ENCODE measurements at regions not wholly inside any gene's neighbourhood (a gene's known extent, or its start where the extent isn't known, plus 50 kb on each side); places are given as distances from the start of the nearest gene placed in this dataset.

GRCh38 chr1:80531182-80531581 lies 1269.6 kb upstream of the ADGRL2 start:
- intact Hi-C loops (cut with micrococcal nuclease; ENCODE audit: unreplicated experiment) = no loop called here
- Histone ChIP-seq H3K4me3 (replicated peaks in 1 of 3; ENCODE audit: insufficient read depth in 1 of 3, low read depth in 2 of 3, low read length in 3 of 3) (no peak overlapping the region), H3K9ac (ENCODE audit: insufficient read depth, low read depth, low read length) (no peak overlapping the region), H3K4me1 (ENCODE audit: insufficient read depth, low read length) (no peaks in the 10 kb centered on the region), H3K27me3 (ENCODE audit: control insufficient read depth in 1 of 2, insufficient read depth in 2 of 2, low read length in 2 of 2) (no peaks in the 10 kb centered on the region), H3K36me3 (replicated peaks in 1 of 2; ENCODE audit: control insufficient read depth in 1 of 2, insufficient read depth in 2 of 2, low read length in 2 of 2) (no peaks in the 10 kb centered on the region), H3K27ac (ENCODE audit: extremely low read length, insufficient read depth, low read length) (no peak overlapping the region), H3K79me2 (ENCODE audit: insufficient read depth, low read length) (no peaks in the 10 kb centered on the region), H4K20me1 (ENCODE audit: insufficient read depth, low read length) (no peaks in the 10 kb centered on the region), H3K4me2 (ENCODE audit: low read depth, low read length) (no peak overlapping the region), H3K9me3 (ENCODE audit: low read length) (peaks cover 75% of the 10 kb centered on the region), H2AFZ (ENCODE audit: low read length) (no peak overlapping the region)
- POLR2A ChIA-PET = no interaction called here
- ATAC-seq (no peak), FAIRE-seq (no peak), DNase-seq (ENCODE audit: low spot score) (no peak)
- no TSS peak for BruUV-seq (replicated peaks)
- 1% methylated on average over 2 of the region's 2 CpGs for WGBS (ENCODE audit: low lambda C conversion rate)
- CTCF ChIA-PET (ENCODE audit: low intra/inter-chr PET ratio, low total read pairs) = no interaction called here
- in situ Hi-C loops (cut with HindIII; ENCODE audit: extremely low pct_ligation_motif_present, low pct_unique_long_range_greater_than_20kb) = no loop called here
- TF ChIP-seq ZGPAT (CRISPR knock-in tag; IDR thresholded peaks at IDR 0.05) = no peak
- no peak for TF ChIP-seq ZEB1 (IDR thresholded peaks at IDR 0.05; ENCODE audit: insufficient replicate concordance, low read depth)
- TF ChIP-seq PLRG1 (conservative IDR thresholded peaks at IDR 0.05) = no peak
- no peak for TF ChIP-seq NFYC (CRISPR knock-in tag; IDR thresholded peaks at IDR 0.05)

GRCh38 chr1:80529546-80529945 lies 1271.2 kb upstream of the ADGRL2 start:
- no peak for FAIRE-seq
- H3K4me3 ChIP-seq (replicated peaks in 1 of 3; ENCODE audit: insufficient read depth in 1 of 3, low read depth in 2 of 3, low read length in 3 of 3) = no peak overlapping the region
- in situ Hi-C loops (cut with HindIII; ENCODE audit: extremely low pct_ligation_motif_present, low pct_unique_long_range_greater_than_20kb) (no loop called here), intact Hi-C loops (cut with micrococcal nuclease; ENCODE audit: unreplicated experiment) (no loop called here)
- peaks cover 73% of the 10 kb centered on the region for H3K9me3 ChIP-seq (ENCODE audit: low read length)
- no peak for TF ChIP-seq MAFF (IDR thresholded peaks at IDR 0.05; ENCODE audit: low read depth, low read length)
- TF ChIP-seq BRF2 (CRISPR knock-in tag; IDR thresholded peaks at IDR 0.05) = no peak
- TF ChIP-seq ZNF589 (CRISPR knock-in tag; conservative IDR thresholded peaks at IDR 0.05) = no peak
- TF ChIP-seq TAF15 (IDR thresholded peaks at IDR 0.05; ENCODE audit: low read depth, low read length, poor library complexity, severe bottlenecking) = no peak
- no peak for TF ChIP-seq HMGXB4 (CRISPR knock-in tag; IDR thresholded peaks at IDR 0.05; ENCODE audit: borderline replicate concordance in 1 of 2, low read depth in 1 of 2)
- TF ChIP-seq CREB1 (IDR thresholded peaks at IDR 0.05) = no peak
- no peak for TF ChIP-seq CREB1 (CRISPR knock-in tag; IDR thresholded peaks at IDR 0.05)
- TF ChIP-seq TCF7 (IDR thresholded peaks at IDR 0.05; ENCODE audit: low read depth) = no peak
- no peak for TF ChIP-seq ZNF576 (CRISPR knock-in tag; IDR thresholded peaks at IDR 0.05)
- no TSS peak for BruUV-seq (replicated peaks)
- no peak overlapping the region for H3K4me2 ChIP-seq (ENCODE audit: low read depth, low read length)
- WGBS (ENCODE audit: low lambda C conversion rate) = 0% methylated on average over 2 of the region's 2 CpGs
- H4K20me1 ChIP-seq (ENCODE audit: insufficient read depth, low read length) = no peaks in the 10 kb centered on the region
- H3K9ac ChIP-seq (ENCODE audit: insufficient read depth, low read depth, low read length) = no peak overlapping the region
- H3K4me1 ChIP-seq (ENCODE audit: insufficient read depth, low read length) = no peaks in the 10 kb centered on the region
- ChIA-PET CTCF (ENCODE audit: low intra/inter-chr PET ratio, low total read pairs) (no interaction called here), POLR2A (no interaction called here)
- H3K79me2 ChIP-seq (ENCODE audit: insufficient read depth, low read length) = no peaks in the 10 kb centered on the region
- H3K36me3 ChIP-seq (replicated peaks in 1 of 2; ENCODE audit: control insufficient read depth in 1 of 2, insufficient read depth in 2 of 2, low read length in 2 of 2) = no peaks in the 10 kb centered on the region
- no peak overlapping the region for H2AFZ ChIP-seq (ENCODE audit: low read length)
- ATAC-seq = no peak
- H3K27me3 ChIP-seq (ENCODE audit: control insufficient read depth in 1 of 2, insufficient read depth in 2 of 2, low read length in 2 of 2) = no peaks in the 10 kb centered on the region
- no peak overlapping the region for H3K27ac ChIP-seq (ENCODE audit: extremely low read length, insufficient read depth, low read length)
- no peak for DNase-seq (ENCODE audit: low spot score)

Data from HepG2 (cell line).